HG03103 (cell line): ENCODE measurements at regions not wholly inside any gene's neighbourhood (a gene's known extent, or its start where the extent isn't known, plus 50 kb on each side); places are given as distances from the start of the nearest gene placed in this dataset.

Experiments used
- ATAC-seq: cut with Tn5 transposase; IDR thresholded peaks from one replicate; pipeline ENCODE4 v1.9.1; 2021; ENCODE audit warnings: low read depth; ENCODE audit not compliant: unreplicated experiment

- ATAC-seq, result no peak
These were observed 198.6 kb downstream of the GADD45G start for GRCh38 chr9:89803403-89803802.

GRCh38 chr9:89804766-89805531 is 200.1 kb downstream of the GADD45G start:
- no peak for ATAC-seq

DNA sequence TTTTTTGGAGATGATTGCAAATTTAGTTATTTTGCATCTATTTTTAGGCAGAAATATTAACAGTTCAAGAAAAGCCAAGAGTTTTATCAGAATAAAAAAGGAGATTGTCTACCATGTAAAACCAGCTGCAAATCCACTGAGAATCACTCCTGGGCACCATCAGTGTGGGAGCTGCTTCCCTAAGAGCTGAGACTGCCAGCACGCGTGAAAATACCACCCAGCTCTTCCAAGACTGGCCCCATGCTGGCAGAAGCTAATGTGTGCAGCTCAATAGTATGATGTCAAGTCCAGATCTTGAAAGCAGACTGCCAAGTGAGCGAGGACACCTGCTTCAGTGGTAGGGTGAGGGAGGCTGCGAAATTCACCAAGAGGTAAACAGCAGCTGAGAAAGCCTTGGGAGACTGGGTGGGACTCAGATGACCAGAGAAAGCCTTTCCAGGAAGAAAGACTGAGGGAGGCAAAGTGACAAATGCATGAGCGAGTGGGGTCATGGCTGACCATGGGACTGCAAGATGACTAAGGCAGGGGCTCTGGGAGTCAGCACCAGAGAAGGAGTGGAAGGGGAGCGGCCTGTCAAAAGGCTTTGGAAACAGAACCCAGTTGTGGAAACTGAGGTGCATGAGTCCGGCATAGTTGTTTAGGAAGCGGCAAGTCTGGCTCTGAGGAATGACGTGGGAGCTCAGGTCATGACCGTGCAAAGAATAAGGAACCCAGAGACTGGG is 200.9 kb downstream of the GADD45G start:
- ATAC-seq, result no peak

- no peak for ATAC-seq
These were observed 201.7 kb downstream of the GADD45G start for GRCh38 chr9:89806371-89807100.

DNA sequence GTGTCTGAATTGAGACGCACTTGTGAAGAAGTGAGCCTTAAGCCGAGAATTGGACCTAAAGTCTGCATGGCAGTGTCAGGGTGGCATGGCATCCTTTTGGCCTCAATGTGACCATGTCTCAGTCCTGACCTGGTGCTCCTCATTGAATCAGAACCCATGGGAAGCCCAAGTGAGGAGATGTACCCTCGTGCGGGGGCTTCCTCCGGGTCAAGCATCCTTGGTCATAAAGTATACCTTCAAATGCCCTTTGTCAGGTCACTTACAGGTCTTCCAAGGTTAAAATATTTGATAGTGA is 202.2 kb downstream of the GADD45G start:
- no peak for ATAC-seq

- no peak for ATAC-seq
These were observed 202.9 kb downstream of the GADD45G start for GRCh38 chr9:89807682-89808075.

DNA sequence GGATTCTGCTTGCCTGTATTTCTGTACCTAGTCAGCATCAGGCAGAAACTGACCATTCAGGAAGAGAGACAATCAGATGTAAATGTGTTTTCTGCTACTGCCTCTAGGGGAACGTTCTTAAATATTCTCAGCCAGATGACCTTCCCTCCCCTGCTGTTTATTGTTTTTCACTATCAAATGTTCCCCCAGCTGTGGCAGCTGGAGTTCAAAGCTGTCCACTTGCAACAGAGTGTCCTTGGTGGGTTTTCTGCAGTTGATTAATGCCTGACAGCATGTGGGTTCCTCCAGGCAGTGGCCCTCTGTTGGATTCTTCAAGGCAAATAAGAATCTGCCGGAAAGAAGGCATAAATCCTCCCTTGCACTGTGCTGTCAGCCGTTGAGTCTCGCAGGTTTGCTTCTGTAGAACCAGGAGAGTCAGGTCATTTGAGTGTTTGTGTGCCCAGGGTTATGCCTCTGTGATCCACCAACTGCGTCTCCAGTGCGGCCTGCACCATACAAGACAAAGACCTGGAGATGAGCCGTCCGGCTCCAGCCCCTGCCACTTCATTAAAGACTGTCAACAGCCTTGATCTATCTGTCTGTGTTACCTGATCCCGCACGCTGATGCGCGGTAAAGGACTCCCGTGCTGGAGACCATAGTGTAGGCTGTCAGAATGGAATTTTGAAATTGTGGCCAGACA is 203.4 kb downstream of the GADD45G start:
- ATAC-seq, result no peak

DNA sequence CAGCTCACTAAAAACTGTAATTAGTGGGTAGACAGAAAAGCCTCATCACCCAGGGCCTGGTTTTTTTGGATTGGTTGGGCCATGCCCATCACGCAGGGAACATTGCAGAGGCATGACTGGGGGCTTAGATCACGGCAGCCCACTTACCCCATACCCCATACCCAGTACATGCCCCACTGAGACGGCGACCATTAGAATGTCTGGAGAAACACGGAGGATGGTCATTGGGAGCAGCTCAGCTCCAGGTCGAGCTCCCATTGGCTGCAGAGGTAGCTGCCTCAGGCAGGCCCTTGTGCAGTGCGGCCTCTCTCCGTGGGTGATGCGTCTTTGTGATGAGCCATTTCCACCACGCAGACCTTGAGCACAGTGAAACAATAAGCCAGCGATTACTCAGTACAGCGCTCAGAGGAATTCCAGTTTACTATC is 204.0 kb downstream of the GADD45G start:
- no peak for ATAC-seq

DNA sequence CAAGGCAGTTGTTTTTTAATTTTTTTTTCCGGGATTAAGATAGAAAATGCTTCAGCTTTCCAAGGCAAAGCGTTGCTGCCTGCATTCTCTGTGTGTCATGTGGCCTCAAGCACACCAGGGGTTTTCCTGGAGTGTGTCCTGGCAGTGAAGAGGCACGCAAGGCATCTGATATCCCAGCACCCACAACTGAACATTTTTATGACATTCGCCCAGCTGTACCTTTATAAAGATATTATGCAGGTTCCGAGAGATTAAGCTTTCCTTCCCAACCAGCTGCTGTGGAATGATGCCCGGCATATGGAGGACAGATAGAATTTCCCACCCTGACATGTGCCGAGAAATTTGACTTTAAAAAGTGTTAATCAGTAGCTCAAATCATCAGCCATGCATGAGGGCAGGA is 205.6 kb downstream of the GADD45G start:
- ATAC-seq, result no peak

DNA sequence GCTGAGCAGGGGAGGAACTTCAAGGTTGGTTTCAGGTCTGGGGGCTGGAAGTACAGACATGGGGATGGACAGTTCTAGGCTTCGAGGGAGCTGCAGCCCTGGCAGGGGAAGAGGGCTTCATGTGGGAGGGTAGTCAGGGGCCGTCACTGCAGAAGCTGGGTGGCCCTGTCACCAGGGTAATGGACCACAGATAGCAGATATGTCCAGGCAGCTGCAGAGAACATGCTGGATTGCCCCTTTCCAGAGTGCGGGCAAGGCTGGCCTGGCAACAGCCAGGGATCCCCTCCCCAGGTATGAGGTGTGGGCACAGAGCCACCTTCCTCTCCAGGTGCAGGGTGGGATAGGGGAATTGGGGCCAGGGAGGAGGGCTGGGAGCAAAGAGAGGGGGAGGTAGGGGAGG is 206.5 kb downstream of the GADD45G start:
- no peak for ATAC-seq

DNA sequence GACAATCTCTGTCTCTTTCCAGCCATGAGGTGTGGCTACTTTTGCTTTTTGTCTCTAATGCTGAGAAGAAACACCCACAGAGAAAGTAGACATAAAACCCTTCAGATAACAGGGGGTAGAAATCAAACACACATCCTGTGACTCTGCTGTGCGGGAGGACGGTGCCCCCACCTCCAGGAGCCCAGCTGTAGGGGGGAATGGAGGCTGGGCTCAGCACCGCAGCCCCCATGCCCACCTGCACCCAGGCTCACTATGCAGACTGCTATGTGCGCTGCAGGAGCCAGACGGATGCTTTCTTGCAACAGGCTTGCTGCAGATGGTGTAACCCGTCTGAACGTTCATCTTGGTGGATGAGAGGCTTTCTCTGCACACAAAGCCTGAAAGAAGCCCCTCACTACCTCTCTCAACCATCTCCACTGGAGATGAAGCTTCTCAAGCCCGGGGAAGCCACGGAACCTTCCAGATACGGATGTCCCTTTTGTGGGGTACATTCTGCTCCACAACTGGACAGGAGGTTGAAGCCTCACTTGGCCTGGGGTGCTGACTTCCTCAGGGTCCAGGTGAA is 207.2 kb downstream of the GADD45G start:
- no peak for ATAC-seq

DNA sequence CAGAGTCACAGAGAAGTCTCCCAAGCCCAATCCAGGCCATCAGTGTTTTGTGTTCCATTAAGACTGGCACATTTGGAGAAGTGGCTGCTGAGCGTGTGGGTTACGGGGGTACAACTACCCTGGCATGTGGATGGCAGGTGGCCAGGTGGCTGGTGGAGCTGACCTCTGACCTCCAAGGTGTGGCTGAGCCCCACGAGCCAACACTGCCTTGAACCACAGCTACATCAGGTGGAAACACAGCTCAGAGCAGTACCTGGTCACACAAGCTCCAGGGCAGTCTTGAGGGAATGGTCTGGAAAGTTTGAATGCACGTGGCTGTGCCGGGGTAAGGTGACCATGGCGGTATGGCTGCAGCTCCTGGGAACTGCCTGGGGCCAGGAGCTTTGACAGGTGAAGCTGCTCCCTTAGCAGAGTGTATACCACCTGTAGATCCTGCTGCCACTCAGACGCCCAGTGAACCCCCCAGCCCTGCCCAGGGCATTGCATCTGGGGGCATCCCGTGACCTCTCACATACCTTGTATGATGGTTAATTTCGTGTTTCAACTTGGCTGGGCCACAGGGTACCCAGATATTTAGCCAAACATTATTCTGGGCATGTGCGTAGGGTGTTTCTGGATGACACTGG is 207.9 kb downstream of the GADD45G start:
- ATAC-seq, result no peak

DNA sequence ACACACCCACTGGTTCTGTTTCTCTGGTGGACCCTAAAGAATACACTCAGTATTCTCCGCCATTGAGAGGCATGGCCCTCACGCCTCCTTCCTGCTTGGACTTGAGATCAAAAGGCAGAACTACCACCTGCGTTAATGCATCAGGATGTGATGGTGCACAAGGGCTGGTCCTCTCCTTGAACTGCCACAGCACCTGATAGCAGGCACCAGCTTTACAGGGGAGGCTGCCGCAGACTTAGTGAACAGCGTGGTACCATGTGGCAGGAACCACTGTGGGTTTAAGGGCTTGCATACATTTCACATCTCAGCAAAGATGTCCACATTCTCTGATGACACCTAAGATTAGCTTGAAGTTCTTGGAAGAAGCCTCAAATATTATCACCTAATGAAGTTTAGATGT is 208.7 kb downstream of the GADD45G start:
- ATAC-seq, result no peak

DNA sequence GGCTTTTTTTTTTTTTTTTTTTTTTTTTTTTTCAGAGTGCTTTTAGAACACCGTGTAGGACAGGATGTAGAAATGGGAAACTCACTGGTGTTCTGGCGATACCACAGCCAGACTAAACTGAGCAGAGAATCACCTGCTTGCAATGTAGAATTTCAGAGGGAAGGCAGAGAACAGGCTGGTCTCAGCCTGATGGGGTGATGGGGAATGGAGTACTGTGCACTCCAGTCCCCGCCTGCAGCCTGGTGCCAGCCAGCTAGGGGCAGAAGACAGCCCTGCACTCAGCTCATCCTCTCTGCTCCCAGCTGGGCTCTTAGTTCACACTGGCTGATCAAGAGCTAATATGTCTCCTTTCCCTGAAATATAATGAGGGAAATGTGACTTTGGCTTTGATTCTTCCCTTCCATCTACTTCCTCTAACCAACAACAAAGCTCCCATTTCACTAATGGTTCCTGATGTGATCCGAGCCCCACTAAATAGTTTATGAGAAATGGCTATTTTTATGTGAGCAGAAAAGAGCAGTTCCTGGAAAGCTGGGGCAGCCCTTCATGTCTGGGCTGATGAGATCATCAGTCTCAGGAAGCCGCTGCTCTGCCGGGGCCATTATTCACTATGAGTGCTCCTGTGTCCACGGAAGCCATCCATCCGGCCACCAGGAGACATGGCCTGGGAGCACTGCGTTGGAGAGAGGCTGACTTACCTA is 209.7 kb downstream of the GADD45G start:
- ATAC-seq, result no peak

DNA sequence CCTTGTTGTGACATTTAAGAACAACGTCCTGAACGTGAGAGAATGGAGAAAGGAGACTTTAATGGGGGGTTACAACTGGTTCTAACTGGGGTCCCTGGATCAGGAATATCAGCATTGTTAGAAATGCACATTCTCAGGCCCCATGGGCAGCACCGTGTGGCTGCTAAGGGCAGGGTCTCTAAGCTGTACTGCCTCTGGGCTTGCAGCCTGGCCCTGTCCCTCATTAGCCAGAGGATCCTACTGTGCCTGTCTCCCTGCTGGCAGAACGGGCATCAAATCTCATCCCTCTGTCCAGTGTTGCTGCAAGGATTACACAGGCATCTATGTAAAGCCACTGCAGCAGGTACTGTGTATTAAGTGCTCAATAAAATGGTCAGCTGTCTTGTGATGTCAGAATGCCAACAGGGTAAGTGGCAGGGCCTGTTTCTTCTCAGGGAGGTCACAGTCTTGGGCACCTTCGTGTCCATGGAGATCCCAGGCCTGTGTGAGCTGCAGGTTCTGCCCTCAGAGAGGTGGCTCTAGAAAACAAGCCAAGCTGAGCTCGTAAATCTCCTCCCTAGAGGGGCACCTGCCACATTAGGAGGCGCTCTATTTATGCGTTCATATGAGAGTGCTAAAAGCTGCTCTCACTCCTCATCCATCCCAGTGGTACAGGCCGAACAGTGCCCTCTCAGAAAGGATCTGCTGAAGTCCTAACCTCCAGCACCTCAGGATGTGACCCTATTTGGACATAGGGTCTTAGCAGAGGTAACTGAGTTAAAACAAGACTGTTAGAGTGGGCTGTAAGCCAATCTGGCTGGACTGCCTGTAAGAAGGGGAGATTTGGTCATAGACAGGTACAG is 210.5 kb downstream of the GADD45G start:
- ATAC-seq, result peak; percentile 31

DNA sequence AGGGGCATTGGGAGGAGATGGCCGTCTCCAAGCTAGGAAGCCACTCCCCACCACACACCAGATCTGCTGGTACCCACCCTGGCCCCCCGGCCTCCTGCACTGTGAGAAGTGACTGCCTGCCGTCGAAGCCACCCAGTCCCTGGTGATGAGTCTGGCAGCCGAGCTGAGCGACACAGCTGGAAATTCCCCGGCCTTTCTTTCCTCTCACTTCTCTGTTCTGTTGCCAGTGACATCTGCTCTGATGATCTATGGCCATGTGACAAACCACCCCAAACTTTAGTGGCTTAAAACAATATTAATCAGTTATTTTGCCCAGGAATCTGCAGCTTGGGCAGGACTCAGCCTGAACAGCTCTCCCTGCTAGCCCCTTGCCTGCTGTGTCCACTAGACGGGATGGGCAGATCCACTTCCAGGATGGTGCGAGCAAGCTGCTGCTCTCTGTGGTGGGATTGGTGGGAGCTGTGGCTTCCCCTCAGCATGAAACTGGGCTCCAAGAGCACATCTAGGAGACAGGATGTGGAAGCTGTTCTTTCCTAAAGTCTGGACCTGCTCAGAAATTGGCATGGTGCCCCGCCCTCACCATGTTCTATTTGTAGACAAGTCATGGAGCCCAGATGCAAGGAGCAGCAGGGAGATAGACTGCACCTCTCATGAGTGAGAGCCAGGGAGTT is 211.2 kb downstream of the GADD45G start:
- ATAC-seq, result peak; percentile 71

- no peak for ATAC-seq
These were observed 212.5 kb downstream of the GADD45G start for GRCh38 chr9:89817151-89817950.

GRCh38 chr9:89820337-89820736 is 215.5 kb downstream of the GADD45G start:
- no peak for ATAC-seq
